Keratinocyte (primary cell): ENCODE measurements at regions not wholly inside any gene's neighbourhood (a gene's known extent, or its start where the extent isn't known, plus 50 kb on each side); places are given as distances from the start of the nearest gene placed in this dataset.

Experiments used
- DNase-seq: peaks from one replicate; pipeline ENCODE4 v3.0.0-alpha.2; 2011; ENCODE audit warnings: low read depth, missing footprints, low spot score
- FAIRE-seq: peaks from 2 replicates; lab custom pipeline; 2011; peaks lifted over from hg19 to GRCh38; lab: Jason Lieb, UNC
- H2AFZ ChIP-seq: 2 replicates; pipeline ENCODE4 v1.6.0; 2012; ENCODE audit warnings: low read length, control low read depth, inconsistent platforms; ENCODE audit not compliant: control insufficient read depth
- H3K27ac ChIP-seq: 2 replicates; pipeline ENCODE4 v1.5.1; 2011; ENCODE audit warnings: low read length; ENCODE audit not compliant: control insufficient read depth, insufficient read depth
- H3K27me3 ChIP-seq: 3 replicates; pipeline ENCODE4 v1.6.0; 2011; ENCODE audit warnings: low read length; ENCODE audit not compliant: control insufficient read depth, insufficient read depth; ENCODE audit errors: extremely low read depth
- H3K36me3 ChIP-seq, 2 experiments: 2 replicates in 1 of 2; 3 replicates in 1 of 2; pipeline ENCODE4 v1.5.1; 2011; ENCODE audit warnings: low read length in 2 of 2, mild to moderate bottlenecking in 1 of 2; ENCODE audit not compliant: control insufficient read depth in 2 of 2, insufficient read depth in 2 of 2; ENCODE audit errors: extremely low read depth in 1 of 2
- H3K4me1 ChIP-seq: 3 replicates; pipeline ENCODE4 v1.5.1; 2011; ENCODE audit warnings: low read length; ENCODE audit not compliant: control insufficient read depth, insufficient read depth; ENCODE audit errors: extremely low read depth
- H3K4me2 ChIP-seq: 3 replicates; pipeline ENCODE4 v1.6.0; 2011; ENCODE audit warnings: low read depth, low read length; ENCODE audit not compliant: control insufficient read depth, insufficient read depth; ENCODE audit errors: extremely low read depth
- H3K4me3 ChIP-seq, 3 experiments: fragments of 200-600 bp in 1 of 3; sonication (generic) in 1 of 3; 2 replicates in 2 of 3; 3 replicates in 1 of 3; pipeline ENCODE4 v1.5.1; 2011 to 2016; ENCODE audit warnings: low read length in 3 of 3, mild to moderate bottlenecking in 3 of 3, control low read depth in 2 of 3, inconsistent platforms in 1 of 3, low read depth in 1 of 3, mixed read lengths in 1 of 3, mixed run types in 1 of 3, moderate library complexity in 1 of 3; ENCODE audit not compliant: control insufficient read depth in 2 of 3, insufficient read depth in 2 of 3; ENCODE audit errors: extremely low read depth in 1 of 3
- H3K79me2 ChIP-seq: 2 replicates; pipeline ENCODE4 v1.6.0; 2012; ENCODE audit warnings: low read length; ENCODE audit not compliant: control insufficient read depth, insufficient read depth
- H3K9ac ChIP-seq: 3 replicates; pipeline ENCODE4 v1.6.0; 2011; ENCODE audit warnings: low read length; ENCODE audit not compliant: control insufficient read depth, insufficient read depth; ENCODE audit errors: extremely low read depth
- H3K9me1 ChIP-seq: 3 replicates; pipeline ENCODE4 v1.6.0; 2011; ENCODE audit warnings: low read length; ENCODE audit not compliant: control insufficient read depth, insufficient read depth; ENCODE audit errors: extremely low read depth
- H3K9me3 ChIP-seq: 2 replicates; pipeline ENCODE4 v1.5.1; 2012; ENCODE audit warnings: low read depth, low read length; ENCODE audit not compliant: control insufficient read depth
- H4K20me1 ChIP-seq: 3 replicates; pipeline ENCODE4 v1.6.0; 2011; ENCODE audit warnings: low read length; ENCODE audit not compliant: control insufficient read depth, insufficient read depth; ENCODE audit errors: extremely low read depth
- CTCF ChIP-seq, 3 experiments: IDR thresholded peaks in 1 of 3; conservative IDR thresholded peaks in 1 of 3; optimal IDR thresholded peaks in 1 of 3; 2 replicates in 2 of 3; 3 replicates in 1 of 3; pipeline versions ENCODE3 to v1.5.1; 2011; ENCODE audit warnings: low read length in 3 of 3, mild to moderate bottlenecking in 3 of 3, moderate library complexity in 2 of 3, control low read depth in 1 of 3, inconsistent platforms in 1 of 3; ENCODE audit not compliant: insufficient read depth in 2 of 3; ENCODE audit errors: extremely low read depth in 1 of 3
- EZH2 ChIP-seq: IDR thresholded peaks from one replicate; pipeline ENCODE4 v1.6.1; 2012; ENCODE audit warnings: inconsistent platforms, mild to moderate bottlenecking, low read length, moderate library complexity
- dilution Hi-C: fragments of 300-500 bp; cut with MboI; formaldehyde crosslinking; loops from one replicate; pipeline ENCODE4 v1.7.0; 2020; ENCODE audit warnings: low sequenced_read_pairs; ENCODE audit not compliant: extremely low pct_ligation_motif_present

GRCh38 chr7:96599288-96599936 lies 110.2 kb downstream of the SEM1 start:
- Histone ChIP-seq H4K20me1 (no peaks in the 10 kb centered on the region), H2AFZ (no peak overlapping the region), H3K9me3 (no peaks in the 10 kb centered on the region), H3K36me3 (no peaks in the 10 kb centered on the region), H3K9ac (no peak overlapping the region), H3K4me3 (no peak overlapping the region), H3K9me1 (no peaks in the 10 kb centered on the region), H3K4me1 (no peaks in the 10 kb centered on the region), H3K4me2 (no peak overlapping the region), H3K79me2 (no peaks in the 10 kb centered on the region), H3K27ac (no peak overlapping the region), H3K27me3 (no peaks in the 10 kb centered on the region)
- dilution Hi-C loops, result no loop called here
- TF ChIP-seq EZH2 (no peak), CTCF (optimal IDR thresholded peaks at IDR 0.05 in 1 of 3, IDR thresholded peaks at IDR 0.05 in 1 of 3, conservative IDR thresholded peaks at IDR 0.05 in 1 of 3; ENCODE audit: extremely low read depth in 1 of 3, insufficient read depth in 2 of 3, low read length in 3 of 3) (no peak)
- DNase-seq (no peak), FAIRE-seq (no peak)

- FAIRE-seq, result no peak
- H3K9me1 ChIP-seq, result no peaks in the 10 kb centered on the region
These were observed 111.2 kb downstream of the SEM1 start for GRCh38 chr7:96598421-96598820.

More at GRCh38 chr7:96598421-96598820, 111.2 kb downstream of the SEM1 start:
- H3K9ac ChIP-seq, result no peak overlapping the region
- no peaks in the 10 kb centered on the region for H3K9me3 ChIP-seq
- no peak overlapping the region for H2AFZ ChIP-seq
- no peak for DNase-seq
- no peak overlapping the region for H3K4me3 ChIP-seq
- H3K27ac ChIP-seq, result no peak overlapping the region
- H4K20me1 ChIP-seq, result no peaks in the 10 kb centered on the region
- H3K27me3 ChIP-seq, result no peaks in the 10 kb centered on the region
- TF ChIP-seq CTCF (optimal IDR thresholded peaks at IDR 0.05 in 1 of 3, IDR thresholded peaks at IDR 0.05 in 1 of 3, conservative IDR thresholded peaks at IDR 0.05 in 1 of 3; ENCODE audit: extremely low read depth in 1 of 3, insufficient read depth in 2 of 3, low read length in 3 of 3) (no peak), EZH2 (no peak)
- H3K4me2 ChIP-seq, result no peak overlapping the region
- no peaks in the 10 kb centered on the region for H3K79me2 ChIP-seq
- dilution Hi-C loops, result no loop called here
- no peaks in the 10 kb centered on the region for H3K4me1 ChIP-seq
- no peaks in the 10 kb centered on the region for H3K36me3 ChIP-seq
